ENCODE measurements at regions not wholly inside any gene's neighbourhood (a gene's known extent, or its start where the extent isn't known, plus 50 kb on each side); places are given as distances from the start of the nearest gene placed in this dataset.
"Not testable (repeated sequence)": the region's sequence is repeated elsewhere in the genome, so short reads cannot be mapped to it uniquely, and the experiment has no call there.

DNA sequence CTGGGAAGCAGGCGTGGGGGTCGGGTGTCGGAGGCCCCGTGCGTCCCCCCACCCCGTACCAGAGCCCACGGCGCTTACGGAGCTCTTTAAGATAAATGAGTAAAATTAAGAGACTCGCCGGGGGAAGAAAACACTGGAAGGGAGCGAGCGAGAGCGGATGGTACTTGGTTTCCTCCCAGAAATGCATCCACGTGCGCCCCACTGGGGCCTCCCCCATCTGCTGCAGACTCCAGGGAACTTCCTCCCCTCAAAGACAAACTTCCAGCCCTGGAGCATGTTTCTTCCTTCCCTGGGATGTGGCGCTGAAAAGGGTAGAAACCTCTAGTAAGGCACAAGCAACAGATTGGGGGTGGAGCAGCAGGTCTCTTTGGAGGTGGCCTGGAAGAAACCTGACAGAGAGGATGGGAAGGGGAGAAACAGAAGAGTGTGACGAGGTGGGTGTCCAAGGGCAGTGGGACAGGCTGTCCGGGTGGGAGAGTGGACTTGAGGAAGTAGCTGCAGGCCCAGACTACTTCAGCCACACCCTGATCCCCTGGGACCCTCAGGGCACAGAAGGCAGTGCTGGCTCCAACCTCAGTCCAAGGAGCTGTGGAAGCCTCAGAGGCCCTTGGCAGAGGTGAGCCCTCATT lies 91.2 kb downstream of the TRIM43 start:
- peak; percentile 21 for ATAC-seq
- DNase-seq (ENCODE audit: low spot score), result not testable (repeated sequence)

DNA sequence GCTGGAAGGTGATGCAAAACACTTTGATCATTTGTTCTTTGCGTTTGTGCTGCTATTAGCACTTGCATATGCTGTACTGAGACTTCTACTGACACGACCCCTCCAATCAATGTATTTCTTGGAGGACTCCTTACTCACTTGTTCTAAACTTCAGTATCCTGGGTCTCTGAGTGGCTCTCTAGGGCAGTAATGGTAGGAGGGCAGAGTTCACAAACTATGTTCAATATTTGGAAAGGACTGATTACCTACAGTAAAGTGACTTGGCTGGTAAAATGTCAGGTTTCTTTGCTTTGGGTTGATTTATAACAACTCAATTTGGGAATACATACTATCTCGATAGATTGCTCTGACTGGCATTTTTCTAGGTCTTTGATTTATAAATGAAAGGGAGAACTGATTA lies 93.7 kb downstream of the TRIM43 start:
- ATAC-seq (peak; percentile 46), DNase-seq (ENCODE audit: low spot score) (no peak)

DNA sequence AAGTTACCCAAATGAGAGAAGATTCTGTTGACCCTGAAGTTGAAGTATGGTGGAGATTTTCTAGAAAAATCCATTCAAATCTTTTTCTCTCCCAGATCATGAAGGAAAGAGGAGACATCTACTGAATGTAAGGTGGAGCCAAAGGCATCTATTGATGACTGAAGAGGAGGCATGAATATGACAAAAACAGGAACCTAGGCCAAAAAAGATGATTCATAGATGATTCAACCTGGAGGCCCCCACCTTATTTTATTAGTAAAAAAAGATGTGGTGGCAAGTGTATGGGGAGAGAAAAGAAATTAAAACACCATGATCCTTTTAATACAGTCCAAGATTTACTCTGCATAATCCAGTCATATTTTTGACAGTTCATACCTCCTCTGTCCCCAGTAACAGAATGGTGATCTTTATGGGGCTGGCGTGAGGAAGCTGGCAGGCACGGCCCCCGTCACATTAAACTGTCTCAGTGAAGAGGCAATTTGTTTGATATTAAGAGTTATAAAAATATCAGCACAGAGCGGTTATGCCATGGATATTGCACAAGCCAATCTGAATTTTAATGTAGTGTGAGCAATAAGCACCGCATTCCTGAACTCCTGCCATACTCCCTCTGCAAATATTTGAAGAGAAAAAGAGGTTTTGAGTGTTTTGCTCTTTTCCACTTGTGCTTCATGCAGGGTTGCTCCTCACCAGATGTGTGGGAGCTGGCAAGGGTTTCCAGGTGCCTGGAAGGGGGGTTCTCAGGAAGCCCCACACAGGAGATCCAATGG lies 94.4 kb downstream of the TRIM43 start:
- not testable (repeated sequence) for DNase-seq (ENCODE audit: low spot score)
- ATAC-seq, result peak; percentile 38

DNA sequence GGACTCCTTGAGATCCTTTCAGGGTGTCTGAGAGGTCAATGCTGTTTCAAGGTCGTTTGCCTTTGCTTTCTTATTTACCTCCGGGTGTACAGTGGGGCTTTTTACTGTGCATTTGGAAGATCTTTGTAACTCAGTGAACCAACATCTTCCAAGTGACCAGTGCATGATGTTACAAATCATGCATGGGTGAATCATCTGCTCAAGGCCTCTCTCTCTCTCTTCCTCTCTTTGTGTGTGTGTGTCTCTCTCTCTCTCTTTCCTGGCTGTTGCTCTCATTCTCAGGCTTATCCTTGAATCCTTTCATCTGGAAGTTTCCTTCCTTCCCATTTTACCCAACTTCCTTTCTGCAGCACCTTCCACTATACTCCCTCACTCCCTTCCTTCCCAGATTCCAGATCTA lies 96.1 kb downstream of the TRIM43 start:
- DNase-seq (ENCODE audit: low spot score); ATAC-seq: not testable (repeated sequence)

DNA sequence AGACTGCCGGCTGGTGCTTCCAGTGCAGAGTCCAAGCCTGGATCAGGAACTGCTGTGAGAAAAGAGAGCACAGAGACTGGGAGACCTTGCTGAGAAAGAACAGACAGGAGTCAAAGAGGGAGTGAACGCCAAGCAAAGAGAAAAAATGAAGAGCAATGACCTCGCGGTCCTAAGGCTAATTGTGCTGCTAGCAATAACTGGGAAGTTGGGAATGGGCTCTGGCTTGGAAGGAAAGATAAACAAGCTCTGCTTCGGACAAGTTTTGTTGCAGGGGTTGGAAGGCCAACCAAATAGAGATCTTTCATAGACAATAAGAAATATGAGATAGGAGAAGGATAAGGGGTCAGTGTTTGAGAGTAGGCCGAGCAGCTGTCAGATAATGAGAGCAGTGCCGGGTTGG lies 99.4 kb downstream of the TRIM43 start:
- DNase-seq (ENCODE audit: low spot score) (peak; percentile 66), ATAC-seq (peak; percentile 62)

DNA sequence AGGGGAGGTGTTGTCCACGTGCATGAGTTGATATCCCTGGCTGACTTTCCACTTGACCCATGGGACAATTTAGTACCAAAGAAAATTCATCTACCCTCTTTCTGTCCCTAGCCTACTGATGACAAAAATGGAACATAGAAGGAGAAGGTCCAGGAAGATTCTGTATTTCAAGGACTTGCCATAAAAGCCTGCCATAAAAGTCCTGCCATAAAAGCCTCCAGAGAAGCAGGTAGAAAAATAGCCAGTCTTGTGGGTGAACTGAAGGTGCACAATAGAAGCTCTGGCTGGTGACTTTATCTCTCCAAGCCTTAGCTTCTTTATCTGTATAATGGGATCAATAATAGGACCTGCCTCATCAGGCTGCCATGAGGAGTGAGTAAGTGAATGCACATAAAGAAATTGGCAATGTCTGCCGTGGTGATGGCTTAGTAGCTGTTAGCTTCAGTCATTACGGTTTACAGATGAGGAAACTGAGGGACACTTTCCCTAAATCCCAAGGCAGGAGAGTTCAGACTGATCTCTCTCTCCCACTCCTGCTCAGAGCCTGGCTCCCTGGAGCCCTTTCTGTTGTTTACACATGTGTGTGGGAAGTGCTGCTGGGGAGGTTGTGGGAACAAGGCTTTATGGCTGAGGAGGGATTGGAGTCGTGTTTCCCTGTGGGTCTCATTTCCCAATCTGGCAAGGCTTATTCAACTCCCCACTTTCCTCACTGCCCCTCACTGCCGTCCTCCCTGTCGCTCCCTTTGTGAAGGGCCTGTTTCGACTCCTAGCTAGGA lies 101.5 kb downstream of the TRIM43 start:
- not testable (repeated sequence) for DNase-seq (ENCODE audit: low spot score); ATAC-seq

DNA sequence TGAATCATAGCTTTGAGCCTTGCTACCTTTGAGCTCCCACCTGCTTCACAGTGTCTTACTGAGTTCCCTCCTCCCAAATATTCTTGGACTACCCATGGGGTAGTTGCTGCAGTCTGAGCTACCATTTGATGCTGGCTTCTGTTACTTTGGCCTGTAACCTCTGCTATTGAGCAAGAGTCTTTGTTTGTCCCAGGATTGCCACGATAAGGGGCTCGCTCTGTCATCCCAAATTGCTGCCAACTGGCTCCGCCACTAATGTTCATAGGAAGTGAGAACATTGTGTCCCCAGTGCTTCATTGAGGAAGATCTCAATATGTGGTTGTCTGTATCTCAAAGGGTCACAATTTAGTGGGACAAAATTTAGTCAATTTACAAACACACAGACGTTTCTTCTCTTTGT lies 103.8 kb downstream of the TRIM43 start:
- DNase-seq (ENCODE audit: low spot score), result peak; percentile 91
- peak; percentile 84 for ATAC-seq

DNA sequence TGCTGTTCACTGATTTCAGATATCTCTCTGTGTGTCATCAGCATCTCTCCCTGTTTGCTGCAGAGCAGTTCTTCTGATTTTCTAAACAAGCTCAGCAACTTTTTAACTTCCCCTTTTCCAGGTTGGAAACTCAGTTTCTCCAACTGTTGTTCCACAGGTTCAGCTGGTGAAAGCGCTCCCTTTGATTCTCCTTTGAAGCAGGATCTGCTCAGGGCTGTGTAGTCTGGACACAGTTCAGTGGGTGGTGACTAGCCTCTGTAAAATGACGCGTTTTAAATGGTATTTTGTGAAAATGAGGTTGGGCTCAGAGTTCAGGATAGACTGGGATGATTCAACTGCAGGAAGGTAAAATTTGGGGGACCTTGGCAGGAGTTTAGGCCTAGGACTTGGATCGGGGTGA lies 106.3 kb downstream of the TRIM43 start:
- DNase-seq (ENCODE audit: low spot score) (no peak), ATAC-seq (no peak)

DNA sequence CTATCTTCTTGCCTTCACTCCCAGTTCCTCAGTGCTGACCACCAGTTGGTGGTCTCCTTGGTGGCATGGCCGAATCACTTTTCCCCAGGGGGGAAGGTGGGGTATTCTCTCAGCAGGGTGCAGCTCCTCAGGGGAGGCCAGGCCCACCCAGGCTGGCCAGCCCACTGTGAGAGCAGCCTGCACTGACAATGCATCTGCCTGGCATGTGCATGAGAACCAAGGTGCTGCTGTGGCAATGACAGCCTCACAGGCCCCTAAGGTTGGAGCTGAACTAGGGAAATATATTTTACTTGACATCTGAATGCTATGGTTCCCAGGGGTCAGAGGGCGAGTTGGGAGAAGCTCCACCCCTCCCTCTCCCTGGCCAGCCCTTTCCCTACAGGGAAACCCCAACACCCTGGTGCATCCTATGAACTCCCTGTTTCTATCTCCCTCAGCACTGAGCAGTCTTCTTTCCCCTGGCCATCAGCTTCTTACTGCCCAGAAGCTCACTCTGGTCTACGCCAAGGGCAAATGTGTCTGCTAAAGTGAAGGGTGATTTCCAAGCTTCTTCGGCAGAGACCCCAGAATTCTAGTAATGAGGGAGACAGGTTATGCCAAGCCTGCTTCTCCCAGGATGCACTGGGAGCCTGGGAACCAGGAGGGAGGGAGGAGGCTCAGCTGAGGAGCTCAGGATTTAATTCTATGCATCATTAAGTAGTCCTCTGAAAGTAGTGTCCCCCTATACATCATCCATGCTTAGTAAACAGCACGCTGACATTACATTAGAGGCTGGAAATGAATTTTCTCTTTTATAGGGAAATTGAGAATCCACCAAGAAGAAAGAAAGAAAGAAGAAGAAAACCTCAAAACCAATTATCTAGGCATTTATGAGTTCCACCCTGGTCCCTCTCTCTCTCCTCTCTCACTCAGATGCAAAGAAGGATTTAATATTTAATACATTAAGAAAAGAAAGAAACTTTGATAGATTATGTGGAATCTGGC lies 107.7 kb downstream of the TRIM43 start:
- not testable (repeated sequence) for ATAC-seq; DNase-seq (ENCODE audit: low spot score)

DNA sequence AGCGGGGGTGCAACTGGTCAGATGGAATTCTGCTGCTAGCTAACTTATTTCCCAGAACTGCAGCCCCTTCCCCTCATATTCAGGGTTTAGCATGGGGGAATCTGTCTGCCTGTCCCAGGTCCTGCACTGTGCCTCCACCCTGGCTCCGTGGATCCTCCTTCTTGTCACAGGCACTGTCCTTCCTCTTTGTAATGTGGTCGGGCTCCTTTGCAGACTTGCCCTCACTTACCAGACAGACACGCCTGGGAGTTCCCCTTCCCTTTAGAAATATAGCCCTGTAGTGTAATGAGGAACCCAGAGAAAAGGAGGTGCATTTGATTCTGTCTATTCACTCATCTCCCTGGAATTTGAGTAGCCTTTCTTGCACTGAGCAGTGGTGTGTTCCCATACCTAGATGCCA lies 108.7 kb downstream of the TRIM43 start:
- no peak for DNase-seq (ENCODE audit: low spot score)
- peak; percentile 10 for ATAC-seq

DNA sequence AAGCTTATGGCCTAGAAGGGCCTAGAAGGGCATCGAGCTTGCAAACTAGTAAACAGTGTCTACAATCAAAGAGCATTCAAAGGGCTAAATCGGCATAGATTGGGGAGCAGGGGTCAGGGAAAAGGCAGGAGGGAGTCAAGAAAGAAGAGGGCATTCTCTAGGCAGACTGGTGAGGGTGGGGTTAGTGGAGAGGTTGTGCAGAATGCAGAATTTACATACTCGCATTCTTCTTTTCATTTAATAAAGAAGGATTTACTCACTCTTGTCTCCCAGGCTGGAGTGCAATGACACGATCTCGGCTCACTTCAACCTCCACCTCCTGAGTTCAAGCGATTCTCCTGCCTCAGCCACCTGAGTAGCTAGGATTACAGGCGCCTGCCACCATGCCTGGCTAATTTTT lies 110.7 kb downstream of the TRIM43 start:
- ATAC-seq (no peak), DNase-seq (ENCODE audit: low spot score) (no peak)

DNA sequence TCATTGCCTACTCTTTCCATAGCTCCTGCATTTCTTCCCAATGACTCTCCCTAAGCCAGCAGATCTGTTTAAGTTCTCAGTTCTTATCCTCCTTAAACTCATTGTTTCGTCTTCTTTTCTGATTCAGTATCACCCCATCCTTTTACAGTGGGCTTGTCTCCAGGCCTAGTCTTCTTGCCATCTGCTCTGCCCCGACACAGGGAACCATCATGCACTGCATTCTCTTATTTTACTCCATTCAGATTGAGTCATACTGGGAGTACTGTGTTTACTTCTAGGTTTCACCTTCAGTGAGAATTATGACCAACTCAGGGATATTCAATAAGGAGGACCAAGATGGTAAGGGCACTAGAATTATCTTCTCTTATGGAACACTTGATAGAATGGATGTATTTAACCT lies 115.4 kb downstream of the TRIM43 start:
- DNase-seq (ENCODE audit: low spot score); ATAC-seq: not testable (repeated sequence)

DNA sequence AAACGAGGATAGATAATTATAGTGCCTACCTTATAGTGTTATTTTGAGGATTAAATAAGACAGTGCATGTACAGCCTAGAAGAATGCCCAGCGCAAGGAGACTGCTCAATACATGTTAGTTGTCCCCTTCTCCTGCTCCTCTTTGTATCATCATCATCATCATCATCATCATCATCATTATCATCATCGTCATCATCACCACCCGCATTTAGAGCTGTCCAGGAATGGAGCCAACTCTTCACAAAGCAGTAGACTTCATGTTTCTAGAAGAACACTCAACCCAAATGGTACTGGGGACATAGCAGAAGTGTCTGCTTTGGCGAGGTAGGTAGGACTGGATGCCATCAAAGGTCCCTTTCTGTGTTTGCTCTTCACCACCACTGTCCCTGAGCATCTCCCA lies 116.0 kb downstream of the TRIM43 start:
- DNase-seq (ENCODE audit: low spot score), result no peak

DNA sequence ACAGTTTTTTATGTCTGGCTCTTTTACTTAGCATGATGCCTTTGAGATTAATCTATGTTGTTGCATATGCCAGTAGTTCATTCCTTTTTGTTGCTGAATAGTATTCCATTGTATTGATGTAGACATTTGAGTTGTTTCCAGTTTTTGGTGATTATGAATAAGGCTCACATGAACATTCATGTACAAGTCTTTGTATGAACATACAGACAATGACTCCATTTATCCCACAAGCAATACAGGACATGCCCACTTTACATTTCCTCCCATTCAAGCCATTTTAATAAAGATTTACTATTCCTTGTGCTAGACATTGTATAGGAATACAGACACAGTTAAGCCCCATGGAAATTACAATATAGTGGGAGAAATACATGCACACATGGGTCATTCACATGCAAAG lies 118.0 kb downstream of the TRIM43 start:
- ATAC-seq (no peak), DNase-seq (ENCODE audit: low spot score) (no peak)

More for the DNA sequence above, 116.0 kb downstream of the TRIM43 start:
- no peak for ATAC-seq

DNA sequence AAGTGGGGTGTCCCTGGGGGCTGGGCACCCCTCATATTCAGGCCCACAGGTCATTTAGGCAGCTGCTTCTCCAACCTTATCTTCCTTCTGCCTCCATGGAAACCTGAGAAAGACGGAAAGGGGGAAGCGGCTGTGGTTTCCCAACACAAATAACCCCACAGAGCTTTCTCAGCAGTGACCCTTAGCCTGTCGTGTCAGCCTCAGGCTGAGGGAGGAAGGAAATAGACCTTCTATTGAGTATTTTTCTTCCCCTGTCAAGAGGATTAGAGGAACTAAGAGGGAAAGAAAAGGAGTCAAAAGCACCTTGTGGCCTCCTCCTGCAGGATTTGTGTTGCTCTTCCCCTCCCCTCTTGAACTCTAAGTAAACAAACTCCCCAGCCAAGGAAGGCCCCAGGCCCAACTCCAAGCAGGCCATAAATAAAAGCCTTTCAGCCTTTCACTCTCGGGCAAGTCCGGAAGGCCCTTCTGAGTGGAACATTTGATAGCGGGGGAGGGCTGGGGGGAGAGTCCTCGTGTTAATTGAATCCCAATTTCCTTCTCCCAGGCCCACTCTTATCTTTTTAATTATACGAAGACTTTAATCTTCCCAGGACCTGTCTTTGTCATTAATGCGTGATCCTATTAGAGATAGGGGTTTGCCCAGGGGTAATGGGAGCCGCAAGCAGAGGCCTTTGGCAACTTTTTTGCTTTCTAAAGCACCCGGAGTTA lies 121.8 kb downstream of the TRIM43 start:
- not testable (repeated sequence) for ATAC-seq; DNase-seq (ENCODE audit: low spot score)

DNA sequence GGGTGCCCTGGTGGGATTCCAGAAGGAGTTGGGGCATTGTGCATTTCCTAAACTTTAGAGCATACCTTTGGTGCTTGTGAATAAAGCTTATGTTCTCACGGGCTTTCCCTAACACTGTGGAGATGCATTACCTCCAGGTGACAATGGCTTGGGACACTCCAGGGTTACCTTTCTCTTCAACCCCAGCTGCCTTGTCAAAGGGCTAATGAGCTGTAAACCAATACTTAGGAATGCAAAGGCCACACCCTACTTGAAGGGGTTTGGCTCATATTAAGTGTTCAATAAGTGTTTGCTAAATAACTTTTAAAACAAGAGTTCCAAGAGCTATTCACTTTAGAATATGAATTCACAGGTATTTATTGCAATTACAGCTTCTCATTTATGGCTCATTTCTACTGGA lies 122.6 kb downstream of the TRIM43 start:
- DNase-seq (ENCODE audit: low spot score); ATAC-seq: not testable (repeated sequence)

DNA sequence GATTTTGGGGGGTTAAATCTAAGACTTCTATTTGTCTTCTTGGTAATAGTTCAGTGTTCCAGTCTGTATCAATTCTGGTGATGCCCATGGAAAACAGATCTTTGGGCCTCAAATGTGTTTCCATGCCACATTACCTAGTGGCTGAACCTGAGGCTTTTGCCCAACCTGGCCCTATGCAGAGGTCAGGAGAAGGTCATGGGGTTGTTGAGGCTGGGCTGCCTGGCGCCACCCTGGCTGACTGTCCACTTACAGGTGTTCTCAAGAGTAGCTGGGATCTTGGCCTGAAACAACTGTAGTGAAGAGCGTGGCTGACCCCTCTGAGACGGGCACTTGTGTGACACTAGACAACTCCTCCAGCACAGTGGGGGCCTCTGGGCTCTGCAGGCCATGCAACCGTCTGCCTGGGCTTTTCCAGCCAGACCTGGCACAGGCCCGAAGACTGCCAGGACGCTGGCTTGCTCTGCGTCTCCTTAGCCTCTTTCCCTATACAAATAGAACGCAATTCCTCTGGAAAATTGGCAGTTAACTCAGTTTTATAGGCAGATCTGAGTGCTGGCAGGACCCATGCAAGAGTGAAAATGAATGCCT lies 127.8 kb downstream of the TRIM43 start:
- DNase-seq (ENCODE audit: low spot score) (no peak), ATAC-seq (peak; percentile 37)

DNA sequence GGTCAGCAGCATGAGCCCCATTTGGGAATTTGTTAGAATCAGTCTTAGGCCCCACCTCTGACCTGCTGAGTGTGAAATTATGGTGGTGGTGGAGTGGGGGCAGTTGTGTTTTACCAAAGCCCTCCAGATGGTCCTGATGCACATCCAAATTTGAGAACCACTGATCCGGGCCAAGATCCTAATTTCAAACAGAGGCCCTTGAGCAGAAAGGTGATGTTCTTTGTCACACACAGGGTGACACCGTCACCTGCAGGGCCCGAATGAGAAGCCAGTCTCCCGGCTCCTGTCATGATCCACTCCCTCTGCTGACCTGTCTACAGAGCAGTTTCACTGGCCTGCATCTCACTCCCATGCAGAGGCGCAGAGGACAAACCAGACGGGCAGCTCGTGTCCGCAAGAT lies 129.9 kb downstream of the TRIM43 start:
- DNase-seq (ENCODE audit: low spot score) (no peak), ATAC-seq (no peak)

DNA sequence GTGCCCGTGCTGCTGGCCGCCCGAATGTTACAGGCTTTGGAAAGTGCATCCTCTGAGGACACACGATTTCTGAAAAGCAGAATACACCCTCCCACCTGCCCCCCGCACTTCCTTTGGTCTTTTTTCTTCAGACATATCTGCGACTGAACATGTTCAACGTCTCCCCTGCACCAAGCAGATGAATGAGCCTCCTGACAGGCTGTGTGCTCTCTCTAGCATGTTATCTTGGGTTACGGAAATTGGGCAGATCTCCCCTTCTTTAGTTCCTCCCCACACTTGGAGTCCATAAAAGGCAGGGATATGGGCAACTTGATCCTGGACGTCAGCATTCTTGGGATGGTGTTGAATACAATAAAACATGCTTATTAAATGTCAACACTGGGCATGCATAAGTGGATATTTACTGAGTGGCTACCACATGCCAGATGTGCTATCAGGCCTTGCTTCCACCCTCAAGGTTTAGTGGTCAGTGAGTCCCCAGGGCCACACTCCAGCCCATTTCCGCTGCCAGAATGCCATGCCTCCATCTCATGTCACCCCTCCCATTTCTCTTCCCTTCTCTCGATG lies 130.4 kb downstream of the TRIM43 start:
- DNase-seq (ENCODE audit: low spot score) (no peak), ATAC-seq (no peak)

Measured in left lobe of liver (tissue), 2 donors.